SH-SY5Y (cell line): ENCODE measurements at regions not wholly inside any gene's neighbourhood (a gene's known extent, or its start where the extent isn't known, plus 50 kb on each side); places are given as distances from the start of the nearest gene placed in this dataset.

ENCODE experiments used
- GATA2 ChIP-seq: IDR thresholded peaks from 2 replicates; pipeline ENCODE4 v1.6.1; 2011; ENCODE audit warnings: mild to moderate bottlenecking, low read depth, low read length
- GATA3 ChIP-seq: IDR thresholded peaks from 2 replicates; pipeline ENCODE4 v1.6.1; 2011; ENCODE audit warnings: low read depth, mild to moderate bottlenecking, low read length, moderate library complexity

DNA sequence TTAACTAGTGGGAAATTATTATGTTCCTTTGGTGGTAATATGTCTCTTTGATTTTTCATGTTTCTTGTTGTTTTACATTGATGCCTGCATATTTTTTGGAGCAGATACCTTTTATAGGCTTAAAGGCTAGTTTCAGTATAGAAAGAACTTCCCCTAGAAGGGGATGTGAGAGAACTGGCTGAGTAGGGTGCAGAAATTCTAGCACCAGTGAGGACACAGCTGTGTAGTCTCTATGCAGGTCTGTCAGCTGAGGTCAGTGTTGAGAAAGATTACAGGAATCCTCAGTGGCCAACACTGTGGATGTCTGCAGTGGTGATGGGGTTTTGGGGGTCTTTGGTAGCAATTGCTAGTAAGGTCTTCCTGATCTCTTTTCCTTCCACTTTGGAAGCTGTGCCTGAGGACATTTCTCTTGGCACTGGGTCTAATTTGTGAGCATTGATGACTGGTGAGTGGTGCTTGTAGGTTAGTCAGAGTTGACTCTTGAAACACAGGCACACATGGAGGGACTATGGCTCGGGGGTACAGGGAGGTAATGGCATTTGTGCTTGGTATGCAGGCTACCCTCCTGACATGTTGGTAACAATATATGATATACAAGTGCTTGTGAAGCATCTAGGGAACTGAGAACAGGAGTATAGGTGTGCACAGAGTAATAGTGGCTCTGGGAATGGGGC, 221.4 kb downstream of the SPATA31D1 start:
- TF ChIP-seq GATA2 (no peak), GATA3 (no peak)

GRCh38 chr9:82212885-82213284, 224.3 kb downstream of the SPATA31D1 start:
- TF ChIP-seq GATA3 = no peak
- no peak for TF ChIP-seq GATA2

DNA sequence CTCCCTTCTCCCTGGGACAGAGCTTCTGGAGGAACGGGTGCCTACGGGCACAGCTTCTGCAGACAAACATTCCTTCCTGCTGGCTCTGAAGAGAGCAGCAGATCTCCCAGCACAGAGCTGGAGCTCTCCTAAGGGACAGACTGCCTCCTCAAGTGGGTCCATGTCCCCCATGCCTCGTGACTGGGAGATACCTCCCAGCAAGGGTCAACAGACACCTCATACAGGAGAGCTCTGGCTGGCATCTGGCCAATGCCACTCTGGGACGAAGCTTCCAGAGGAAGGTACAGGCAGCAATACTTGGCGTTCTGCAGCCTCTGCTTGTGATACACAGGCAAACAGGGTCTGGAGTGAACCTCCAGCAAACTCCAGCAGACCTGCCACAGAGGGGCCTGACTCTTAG, 227.9 kb downstream of the SPATA31D1 start:
- TF ChIP-seq GATA2 = no peak
- no peak for TF ChIP-seq GATA3

- no peak for TF ChIP-seq GATA2
- TF ChIP-seq GATA3 = no peak
Measured at GRCh38 chr9:82223442-82223841, 234.9 kb downstream of the SPATA31D1 start.

GRCh38 chr9:82231411-82231810, 242.8 kb downstream of the SPATA31D1 start:
- TF ChIP-seq GATA2 (no peak), GATA3 (no peak)

DNA sequence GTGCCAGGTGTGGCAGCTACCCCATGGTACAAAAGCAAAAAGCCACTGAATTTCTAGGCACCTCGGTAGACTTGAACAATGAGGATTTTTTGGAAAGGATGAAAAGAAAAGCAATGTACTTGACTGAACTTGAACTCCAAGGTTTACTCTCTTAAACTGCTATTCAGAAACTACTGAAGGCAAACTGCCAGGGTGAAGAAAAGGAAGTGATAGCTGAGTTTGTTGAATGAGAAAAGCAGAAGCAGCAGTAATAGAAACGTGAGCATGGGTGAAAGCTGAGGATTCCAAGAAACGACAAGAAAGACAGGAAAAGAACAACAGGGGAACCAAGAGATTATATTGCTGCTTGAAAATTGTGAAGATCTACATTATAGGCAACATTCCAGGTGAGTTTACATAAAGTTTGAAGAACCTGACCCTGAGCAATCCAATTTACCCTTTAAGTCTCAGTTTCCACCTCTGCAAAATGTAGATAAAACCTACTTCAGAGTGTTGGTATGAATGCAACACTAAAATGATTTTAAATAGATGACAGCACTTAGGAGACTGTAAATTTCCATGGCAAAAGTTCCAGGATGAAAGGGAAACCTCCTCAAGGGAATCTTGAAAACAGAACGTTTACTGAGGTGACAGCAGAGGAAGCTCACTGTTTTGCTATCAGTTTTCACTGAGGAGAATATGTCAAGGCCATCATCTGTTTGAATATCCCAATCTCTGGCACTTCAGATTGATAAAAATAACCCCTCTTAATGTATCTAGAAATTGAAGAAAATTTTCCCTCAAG, 245.8 kb downstream of the SPATA31D1 start:
- no peak for TF ChIP-seq GATA2
- no peak for TF ChIP-seq GATA3

DNA sequence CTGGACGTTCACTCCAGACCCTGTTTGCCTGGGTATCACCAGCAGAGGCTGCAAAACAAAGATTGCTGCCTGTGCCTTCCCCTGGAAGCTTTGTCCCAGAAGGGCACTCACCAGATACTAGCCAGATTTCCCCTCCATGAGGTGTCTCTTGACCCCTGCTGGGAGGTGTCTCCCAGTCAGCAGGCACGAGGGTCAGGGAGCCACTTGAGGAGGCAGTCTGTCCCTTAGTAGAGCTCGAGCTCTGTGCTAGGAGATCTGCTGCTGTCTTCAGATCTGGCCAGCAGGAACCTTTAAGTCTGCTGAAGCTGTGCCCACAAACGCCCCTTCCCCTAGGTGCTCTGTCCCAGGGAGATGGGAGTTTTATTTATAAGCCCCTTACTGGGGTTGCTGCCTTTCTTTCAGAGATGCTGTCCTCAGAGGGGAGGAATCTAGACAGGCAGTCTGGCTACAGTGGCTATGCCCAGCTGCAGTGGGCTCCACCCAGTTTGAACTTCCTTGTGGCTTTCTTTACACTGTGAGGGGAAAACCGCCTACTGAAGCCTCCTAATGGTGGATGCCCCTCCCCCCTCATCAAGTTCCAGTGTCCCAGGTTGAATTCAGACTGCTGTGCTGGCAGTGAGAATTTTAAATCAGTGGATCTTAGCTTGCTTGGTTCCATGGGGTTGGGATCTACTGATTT, 253.9 kb downstream of the SPATA31D1 start:
- TF ChIP-seq GATA2 (no peak), GATA3 (no peak)

DNA sequence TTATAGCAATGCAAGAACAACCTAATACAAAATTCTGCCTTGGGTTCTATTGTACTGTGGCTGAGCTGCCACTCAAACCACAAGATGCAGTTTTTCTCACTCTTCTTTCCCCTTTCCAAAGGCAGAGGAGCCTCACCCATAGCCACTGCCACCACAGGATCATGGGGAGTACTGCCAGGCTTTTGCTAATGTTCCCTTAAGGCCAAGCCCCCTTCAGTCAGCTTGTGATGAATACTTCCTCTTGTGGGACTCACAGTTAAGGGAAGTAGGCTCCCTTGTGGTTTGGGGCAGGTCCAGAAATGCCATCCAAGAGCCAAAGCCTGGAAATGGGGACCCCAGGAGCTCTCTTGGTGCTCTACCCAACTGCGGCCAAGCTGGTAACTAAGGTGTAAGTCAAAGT, 258.7 kb downstream of the SPATA31D1 start:
- no peak for TF ChIP-seq GATA2
- no peak for TF ChIP-seq GATA3

- TF ChIP-seq GATA2 (no peak), GATA3 (no peak)
Measured at GRCh38 chr9:82252116-82252515, 263.5 kb downstream of the SPATA31D1 start.

DNA sequence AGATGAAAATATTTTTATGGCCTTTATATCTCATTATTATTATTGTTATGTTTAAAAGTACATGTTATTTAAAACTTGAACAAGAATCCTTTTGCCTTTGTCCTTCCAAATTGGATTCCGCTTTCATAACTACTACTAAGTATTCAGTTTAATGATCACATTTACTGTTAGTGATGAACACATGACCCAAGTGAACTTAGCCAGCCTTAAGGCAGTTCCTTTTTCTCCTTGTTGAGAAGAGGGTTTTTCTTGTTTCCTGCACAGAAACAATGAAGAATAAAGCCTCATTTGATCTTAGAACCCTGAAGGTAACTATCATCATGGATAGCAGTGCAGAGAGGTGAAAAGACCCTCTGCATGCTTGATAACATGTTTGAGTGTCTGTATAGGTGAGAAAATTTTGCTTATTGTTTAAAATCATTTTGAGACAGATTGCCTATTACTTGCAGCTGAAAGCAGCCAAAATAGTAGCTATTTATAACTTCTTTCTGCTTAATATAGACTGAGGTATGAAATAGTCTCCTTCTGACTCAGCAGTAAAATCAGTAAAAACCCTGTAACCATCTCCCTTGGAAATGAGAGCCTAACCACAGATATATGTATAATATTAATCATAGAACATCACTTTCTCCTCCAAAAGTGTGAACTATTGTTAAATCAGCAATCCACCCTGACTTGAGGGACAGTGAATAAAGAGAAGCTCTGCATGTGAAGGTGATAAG, 266.2 kb downstream of the SPATA31D1 start:
- no peak for TF ChIP-seq GATA2
- no peak for TF ChIP-seq GATA3

DNA sequence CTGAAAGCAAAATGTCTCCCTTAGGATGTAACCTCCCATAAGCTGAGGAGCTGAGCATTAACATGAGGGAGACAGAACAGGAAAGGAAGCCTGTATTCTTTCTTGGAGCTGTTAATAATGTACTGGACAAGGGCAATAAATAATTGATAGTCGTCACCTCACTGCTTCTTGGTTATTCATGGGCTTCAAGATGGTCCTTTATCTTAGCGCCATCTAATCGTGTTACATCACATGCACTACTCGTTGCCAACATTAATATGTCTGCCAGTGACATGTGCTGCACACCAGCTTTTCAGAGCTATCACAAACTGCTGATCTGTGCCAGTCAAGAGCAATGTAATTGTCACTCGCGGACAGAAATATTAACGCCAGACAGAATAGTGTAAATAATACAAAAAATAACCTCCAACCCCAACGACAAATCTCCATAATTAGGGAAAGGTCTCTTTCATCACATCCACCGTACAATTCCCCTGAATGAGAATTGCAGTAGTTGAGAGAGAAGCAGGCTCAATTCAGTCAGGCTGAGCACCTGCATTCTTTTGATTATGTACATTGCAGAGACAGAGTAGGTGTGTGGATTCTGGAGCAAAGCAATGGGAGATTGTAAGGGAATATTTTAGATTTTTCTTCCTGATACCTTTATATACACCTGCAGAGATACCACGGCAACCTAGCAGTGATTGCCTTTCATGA, 267.1 kb downstream of the SPATA31D1 start:
- TF ChIP-seq GATA3 (peak; percentile 69; the same call in 1 of the 2 replicates), GATA2 (peak; percentile 85)

DNA sequence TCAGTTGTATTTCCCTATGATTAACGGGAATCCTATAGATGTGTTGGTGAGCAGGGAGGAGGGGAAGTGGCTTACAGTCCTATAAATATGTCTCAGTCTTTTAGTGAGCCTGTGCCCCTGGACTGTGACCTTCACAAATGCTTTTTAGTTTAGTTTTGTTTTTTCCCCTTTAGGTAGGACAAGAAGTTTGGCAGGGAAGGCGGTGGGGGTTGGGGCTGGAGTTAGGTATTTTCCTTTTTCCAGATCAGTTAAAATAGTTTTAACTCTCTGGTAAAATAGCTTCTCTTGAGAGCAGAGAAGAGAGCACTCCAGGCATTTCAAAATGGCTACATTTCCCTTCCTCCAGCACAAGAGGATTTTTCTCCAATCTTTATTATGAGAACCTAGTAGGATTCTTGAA, 272.1 kb downstream of the SPATA31D1 start:
- no peak for TF ChIP-seq GATA2
- TF ChIP-seq GATA3 = no peak

DNA sequence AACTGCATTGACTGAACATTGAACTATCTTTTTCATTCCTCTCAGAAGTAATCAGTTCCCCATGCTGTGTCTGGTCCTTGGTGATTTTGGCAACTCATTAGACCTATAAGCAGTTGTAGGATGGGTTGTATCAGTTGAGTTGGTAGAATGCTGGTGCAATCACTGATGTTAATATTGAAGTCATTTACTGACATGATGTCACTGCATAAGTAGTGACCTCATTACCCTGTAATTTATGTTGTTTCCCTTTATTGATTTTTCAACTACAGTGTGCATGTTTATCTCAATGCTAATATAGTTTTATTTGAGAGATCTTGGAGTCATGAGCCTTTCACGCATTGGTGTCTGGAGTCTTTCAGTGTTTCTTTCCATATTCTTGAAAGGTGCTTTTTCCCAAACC, 275.0 kb downstream of the SPATA31D1 start:
- TF ChIP-seq GATA2 (no peak), GATA3 (no peak)
